GM06990 (cell line): ENCODE measurements at regions not wholly inside any gene's neighbourhood (a gene's known extent, or its start where the extent isn't known, plus 50 kb on each side); places are given as distances from the start of the nearest gene placed in this dataset.

Experiments
- DNase-seq: peaks from one replicate; pipeline ENCODE4 v3.0.0-alpha.2; 2011; ENCODE audit not compliant: insufficient read length; ENCODE audit errors: extremely low read depth
- H3K27me3 ChIP-seq: replicated peaks from 2 replicates; pipeline ENCODE4 v1.6.0; 2011; ENCODE audit warnings: low read length; ENCODE audit not compliant: control insufficient read depth, insufficient read depth
- H3K36me3 ChIP-seq: 2 replicates; pipeline ENCODE4 v1.5.1; 2011; ENCODE audit warnings: low read length; ENCODE audit not compliant: control insufficient read depth, insufficient read depth
- H3K4me3 ChIP-seq: replicated peaks from 2 replicates; pipeline ENCODE4 v1.5.1; 2011; ENCODE audit warnings: low read depth, mild to moderate bottlenecking, control low read depth, low read length
- CTCF ChIP-seq: IDR thresholded peaks from 2 replicates; pipeline ENCODE4 v1.5.1; 2011; ENCODE audit warnings: low read length, control low read depth, mild to moderate bottlenecking, inconsistent platforms; ENCODE audit not compliant: insufficient read depth, poor library complexity, severe bottlenecking

DNA sequence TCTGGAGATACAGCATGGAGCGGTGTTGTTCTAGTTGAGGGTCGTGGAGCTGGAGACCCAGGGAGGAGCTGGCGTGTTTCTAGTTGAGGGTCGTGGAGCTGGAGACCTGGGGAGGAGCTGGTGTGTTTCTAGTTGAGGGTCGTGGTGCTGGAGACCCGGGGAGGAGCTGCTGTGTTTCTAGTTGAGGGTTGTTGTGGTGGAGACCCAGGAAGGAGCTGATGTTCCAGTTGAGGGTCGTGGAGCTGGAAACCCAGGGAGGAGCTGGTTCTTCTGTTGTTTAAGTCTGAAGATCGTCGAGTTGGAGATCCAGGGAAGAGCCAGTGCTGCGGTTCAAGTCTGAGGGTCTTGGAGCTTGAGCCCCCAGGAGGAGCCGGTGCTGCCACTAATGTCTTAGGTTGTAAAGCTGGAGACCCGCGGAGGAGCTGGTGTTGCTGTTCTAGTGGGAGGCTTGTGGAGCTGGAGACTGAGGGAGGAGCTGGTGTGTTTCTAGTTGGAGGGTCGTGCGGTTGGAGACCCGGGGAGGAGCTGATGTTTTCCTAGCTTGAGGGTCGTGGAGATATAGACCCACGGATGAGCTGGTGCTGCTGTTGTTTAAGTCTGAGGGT is 155.3 kb downstream of the RTP5 start:
- Histone ChIP-seq H3K36me3 (no peaks in the 10 kb centered on the region), H3K4me3 (no peak overlapping the region), H3K27me3 (no peaks in the 10 kb centered on the region; the same call in 1 of the 2 replicates)
- TF ChIP-seq CTCF, result no peak
- no peak for DNase-seq

DNA sequence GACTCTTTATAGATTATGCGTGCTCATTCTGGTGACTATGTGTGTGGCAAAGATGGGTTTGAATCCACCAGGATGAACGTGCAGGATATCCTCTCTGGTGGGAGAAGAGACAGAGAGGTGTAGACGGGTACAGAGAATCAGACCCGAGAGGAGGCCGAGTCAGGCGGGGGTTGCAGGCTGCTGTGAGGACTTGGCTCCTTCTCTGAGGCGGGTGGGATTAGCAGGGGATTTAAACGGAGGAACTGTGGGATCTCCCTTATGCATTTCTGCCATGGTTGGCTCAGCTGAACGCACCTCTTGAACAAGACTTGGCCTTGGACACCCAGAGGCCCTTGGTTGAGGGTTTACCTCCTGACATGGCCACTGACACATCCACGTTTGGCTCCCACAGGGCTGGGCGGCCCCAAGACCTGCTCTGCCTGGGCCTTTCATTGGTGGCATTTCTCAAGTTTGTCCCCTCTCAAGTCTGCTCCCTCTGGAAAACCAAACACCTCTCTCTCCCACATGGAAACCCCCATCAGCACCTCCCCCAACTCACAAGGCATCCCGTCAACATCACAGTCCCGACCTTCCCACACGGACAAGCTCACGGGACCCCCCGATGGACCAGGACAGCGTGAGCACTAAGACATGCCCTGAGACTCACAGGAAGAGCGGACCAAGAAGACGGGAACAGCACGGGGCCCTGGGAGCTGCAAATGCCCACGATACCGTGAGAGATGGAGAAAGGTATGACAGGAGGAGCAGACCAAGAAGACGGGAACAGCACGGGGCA is 158.3 kb downstream of the RTP5 start:
- DNase-seq, result no peak
- H3K27me3 ChIP-seq, result no peaks in the 10 kb centered on the region

DNA sequence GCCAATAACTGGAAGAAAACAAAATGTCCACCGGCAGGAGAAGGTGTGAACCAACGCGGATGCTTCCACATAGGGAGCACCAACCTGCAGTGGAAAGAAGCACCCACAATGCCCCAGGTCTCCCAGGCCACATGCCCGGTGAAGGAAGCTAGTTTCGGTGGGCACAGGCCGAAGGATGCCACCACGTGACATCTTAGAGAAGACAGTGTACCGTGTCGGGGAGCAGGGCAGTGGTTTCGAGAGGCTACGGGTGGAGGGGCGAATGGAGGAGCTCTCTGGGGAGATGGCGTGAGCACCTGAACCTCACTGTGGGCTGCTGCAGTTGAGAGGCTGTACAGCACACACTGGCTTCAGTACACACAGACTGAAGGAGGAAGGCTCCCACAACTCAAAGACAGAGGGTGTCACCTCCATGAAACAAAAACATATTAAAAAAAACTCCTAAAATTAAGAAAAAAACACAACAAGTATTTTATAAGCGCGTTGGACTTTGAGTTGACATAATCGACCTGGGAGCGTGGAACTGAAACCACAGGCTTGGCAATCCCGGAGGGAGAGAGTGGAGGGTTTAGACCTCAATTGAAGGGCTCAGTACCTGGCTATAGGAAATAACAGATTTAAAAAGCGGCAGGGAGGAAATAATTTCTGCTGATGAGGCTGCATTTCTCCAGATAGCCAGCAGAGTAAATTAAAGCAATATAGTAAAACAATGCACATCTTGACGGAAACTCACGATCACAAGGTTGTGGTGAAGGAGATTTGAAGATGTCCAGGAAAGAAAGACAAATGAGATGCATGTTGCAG is 160.1 kb downstream of the RTP5 start:
- Histone ChIP-seq H3K27me3 (no peaks in the 10 kb centered on the region), H3K4me3 (no peak overlapping the region), H3K36me3 (no peaks in the 10 kb centered on the region)
- no peak for TF ChIP-seq CTCF
- no peak for DNase-seq

More for the DNA sequence above, 158.3 kb downstream of the RTP5 start:
- TF ChIP-seq CTCF, result no peak
- no peak overlapping the region for H3K4me3 ChIP-seq
- H3K36me3 ChIP-seq, result no peaks in the 10 kb centered on the region

DNA sequence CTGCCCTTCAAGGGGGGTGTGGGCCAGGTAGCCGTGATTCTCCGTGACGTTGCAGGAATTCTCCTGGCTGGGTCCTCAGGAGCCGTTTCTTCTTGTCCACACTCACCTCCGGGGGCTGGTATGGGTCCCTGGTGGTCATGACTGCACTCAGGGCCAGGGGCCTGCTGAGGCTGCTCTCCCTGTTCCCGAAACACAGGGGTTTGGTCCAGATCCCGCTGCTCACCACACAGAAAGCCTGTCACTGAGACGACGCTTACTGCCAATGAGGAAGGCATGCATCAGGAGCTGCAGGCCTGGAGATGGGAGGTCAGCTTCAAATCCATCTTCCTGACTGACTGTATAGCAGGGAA is 160.7 kb downstream of the RTP5 start:
- H3K36me3 ChIP-seq, result no peaks in the 10 kb centered on the region
- TF ChIP-seq CTCF, result no peak
- H3K4me3 ChIP-seq, result no peak overlapping the region
- H3K27me3 ChIP-seq, result no peaks in the 10 kb centered on the region
- no peak for DNase-seq

DNA sequence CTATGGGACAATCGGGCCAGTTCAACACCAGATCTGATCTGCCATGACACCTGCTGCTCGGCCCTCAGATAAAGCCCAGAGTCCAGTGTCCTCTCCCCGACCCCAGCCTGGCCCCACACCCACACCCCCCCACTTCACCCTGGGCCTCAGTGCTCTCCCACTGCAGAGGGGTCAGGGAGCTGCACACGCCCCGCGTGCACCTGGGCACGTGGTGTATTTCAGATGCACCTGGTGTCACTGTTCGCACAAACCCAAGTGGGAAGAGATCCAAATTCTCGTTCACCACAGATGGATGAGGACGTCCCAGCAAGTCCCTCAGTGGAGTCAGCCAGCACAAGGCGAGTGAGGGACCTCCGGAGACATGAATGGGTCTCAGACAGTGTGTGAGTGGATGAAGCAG is 161.3 kb downstream of the RTP5 start:
- no peak for TF ChIP-seq CTCF
- DNase-seq, result no peak
- Histone ChIP-seq H3K36me3 (no peaks in the 10 kb centered on the region), H3K27me3 (no peaks in the 10 kb centered on the region), H3K4me3 (no peak overlapping the region)
